Stimulated activated CD8-positive, alpha-beta memory T cell treated with anti-CD3 and anti-CD28 coated beads, Interleukin-7, amount 100 ng/mL, for 4 hours (primary cell): ENCODE measurements at regions not wholly inside any gene's neighbourhood (a gene's known extent, or its start where the extent isn't known, plus 50 kb on each side); places are given as distances from the start of the nearest gene placed in this dataset.
"Not testable (repeated sequence)": the region's sequence is repeated elsewhere in the genome, so short reads cannot be mapped to it uniquely, and the experiment has no call there.

Experiments
- DNase-seq, 2 donors: peaks; one replicate each; pipeline ENCODE4 v3.0.0-alpha.2; 2020; ENCODE audit warnings: low read depth in 2 of 2

- no peak for DNase-seq
Observed at GRCh38 chr1:96865731-96866685, 144.4 kb downstream of the PTBP2 start.

GRCh38 chr1:96872757-96873156, 151.2 kb downstream of the PTBP2 start:
- DNase-seq: no peak

DNA sequence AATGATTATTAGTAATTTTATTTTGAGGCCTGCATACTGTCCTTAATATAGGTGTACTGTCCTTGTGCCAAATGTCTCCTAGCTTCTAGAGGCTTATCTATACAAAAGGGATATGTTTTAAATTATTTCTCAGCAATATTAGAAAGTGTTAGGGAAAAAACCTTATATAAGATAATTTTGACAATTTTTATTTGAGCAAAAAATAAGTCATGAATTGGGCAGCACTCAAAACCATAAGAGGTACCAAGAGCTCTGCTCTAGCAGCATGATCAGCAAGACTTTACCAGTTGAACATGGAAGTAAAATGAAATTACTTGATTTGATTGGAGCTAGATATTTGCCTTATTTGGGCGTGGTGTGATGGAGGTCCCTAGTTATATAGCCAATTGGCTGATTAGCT, 157.1 kb downstream of the PTBP2 start:
- no peak for DNase-seq

DNA sequence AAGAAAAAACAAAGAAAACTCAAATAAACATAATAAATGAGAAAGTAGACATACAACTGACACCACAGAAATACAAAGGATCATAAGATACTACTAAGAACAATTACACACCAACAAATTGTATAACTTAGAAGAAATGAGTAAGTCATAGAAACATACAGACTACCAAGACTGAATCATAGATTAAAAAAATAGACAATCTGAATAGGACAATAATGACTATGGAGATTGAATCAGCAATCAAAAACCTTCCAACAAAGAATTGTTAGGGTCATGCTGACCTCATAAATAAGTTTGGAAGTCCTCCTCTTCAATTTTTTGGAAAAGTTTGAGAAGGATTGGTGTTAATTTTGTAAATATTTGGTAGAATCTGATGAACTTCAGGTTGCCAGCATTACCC, 159.0 kb downstream of the PTBP2 start:
- DNase-seq: no peak

- DNase-seq: no peak
Observed at GRCh38 chr1:96882096-96882495, 160.5 kb downstream of the PTBP2 start.

- no peak for DNase-seq
Observed at GRCh38 chr1:96886474-96886873, 164.9 kb downstream of the PTBP2 start.

GRCh38 chr1:96887501-96887900, 165.9 kb downstream of the PTBP2 start:
- no peak for DNase-seq

DNA sequence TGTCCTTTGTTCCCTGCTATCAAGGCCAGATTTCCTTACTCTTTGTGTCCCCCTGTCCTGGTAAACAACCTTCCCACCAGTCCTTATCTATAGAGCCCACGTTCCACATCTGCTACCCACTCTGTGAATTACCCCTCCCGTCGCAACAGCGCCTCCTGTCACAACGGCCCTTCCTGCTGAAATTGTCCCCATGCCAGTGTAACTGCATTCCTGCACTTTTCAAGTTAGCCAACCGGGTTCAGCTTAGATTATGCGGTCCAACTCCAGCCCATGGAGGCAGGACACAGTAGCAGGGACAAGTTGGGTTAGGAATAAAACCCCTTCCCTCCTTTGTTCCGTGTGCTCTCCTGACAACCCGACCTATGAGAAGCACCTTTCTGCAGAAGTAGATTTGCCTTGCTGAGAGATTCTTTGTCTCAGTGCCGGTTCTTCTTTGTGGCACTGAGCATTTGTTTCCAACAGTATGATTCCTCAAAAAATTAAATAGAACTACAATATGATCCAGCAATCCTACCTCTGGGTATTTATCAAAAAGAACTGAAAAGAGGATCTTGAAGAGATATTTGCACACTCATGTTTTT, 180.3 kb downstream of the PTBP2 start:
- DNase-seq: no peak

GRCh38 chr1:96912248-96912647, 190.7 kb downstream of the PTBP2 start:
- DNase-seq: no peak

DNA sequence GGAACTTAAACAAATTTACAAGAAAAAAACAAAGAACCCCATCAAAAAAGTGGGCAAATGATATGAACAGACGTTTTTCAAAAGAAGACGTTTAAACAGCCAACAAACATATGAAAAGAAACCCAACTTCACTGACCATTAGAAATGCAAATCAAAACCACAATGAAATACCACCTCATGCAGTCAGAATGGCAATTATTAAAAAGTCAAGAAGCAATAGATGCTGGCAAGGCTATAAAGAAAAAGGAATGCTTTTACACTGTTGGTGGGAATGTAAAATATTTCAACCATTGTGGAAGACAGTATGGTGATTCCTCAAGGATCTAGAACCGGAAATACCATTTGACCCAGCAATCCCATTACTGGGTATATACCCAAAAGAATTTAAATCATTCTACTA, 194.1 kb downstream of the PTBP2 start:
- not testable (repeated sequence) for DNase-seq

- DNase-seq: no peak
Observed at GRCh38 chr1:96918406-96918805, 196.8 kb downstream of the PTBP2 start.

DNA sequence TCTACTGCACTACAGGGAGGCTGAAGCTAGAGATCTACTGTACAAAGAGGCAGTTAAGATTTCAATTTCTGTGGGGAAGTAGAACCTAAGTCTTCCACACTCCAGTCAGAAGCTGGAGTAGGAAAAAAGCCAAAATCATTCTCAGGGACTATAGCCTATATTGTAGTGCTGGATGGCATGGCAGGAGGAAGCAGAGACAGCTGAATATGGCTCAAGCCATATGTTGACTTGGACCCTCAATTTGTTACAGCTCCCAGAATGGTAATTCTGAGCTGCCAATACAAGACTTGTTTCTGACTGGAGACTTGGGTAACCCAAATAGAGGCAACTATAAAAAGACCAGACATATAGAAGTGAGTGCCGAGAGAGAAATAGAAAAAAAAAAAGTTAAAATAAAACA, 200.6 kb downstream of the PTBP2 start:
- DNase-seq: no peak

GRCh38 chr1:96923753-96924152, 202.2 kb downstream of the PTBP2 start:
- DNase-seq: no peak

DNA sequence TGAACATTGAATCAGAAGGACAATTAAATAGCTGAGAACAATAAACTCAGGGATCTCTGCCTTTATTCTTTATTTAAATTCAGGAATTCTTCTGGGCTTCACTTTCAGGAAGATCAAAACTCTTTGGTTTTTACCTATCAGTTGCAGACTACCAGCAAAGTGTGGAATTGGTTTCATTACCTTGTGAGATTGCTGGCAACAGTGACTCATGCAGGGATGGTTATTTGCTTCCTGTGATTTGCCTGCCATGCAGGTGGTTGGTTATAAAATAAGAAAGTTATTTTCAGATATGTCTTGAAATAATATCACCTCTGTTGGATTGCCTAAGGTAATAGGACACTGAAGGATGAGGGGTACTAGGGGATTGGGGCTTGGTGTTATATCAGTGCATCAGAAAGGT, 204.6 kb downstream of the PTBP2 start:
- no peak for DNase-seq

DNA sequence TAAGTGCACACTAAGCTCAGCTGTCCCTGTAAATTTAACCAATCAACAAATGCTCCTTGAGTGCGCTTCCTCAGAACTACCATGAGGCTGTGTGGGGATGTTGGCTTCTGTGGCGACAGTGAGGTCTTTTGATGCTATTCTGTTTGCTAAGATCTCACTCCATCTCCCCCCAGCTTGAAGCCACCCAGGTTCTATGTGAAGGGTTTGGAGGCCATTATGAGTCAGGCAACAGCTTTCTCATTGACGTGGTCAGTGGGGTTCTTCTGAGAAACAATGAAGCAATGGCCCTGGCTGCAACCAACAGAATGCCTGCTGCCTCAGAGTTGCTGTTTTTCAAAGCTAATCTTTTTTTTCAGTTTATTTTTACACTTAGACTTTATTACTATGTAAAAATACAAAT, 205.5 kb downstream of the PTBP2 start:
- no peak for DNase-seq

- DNase-seq: no peak
Observed at GRCh38 chr1:96931136-96931535, 209.6 kb downstream of the PTBP2 start.

- no peak for DNase-seq
Observed at GRCh38 chr1:96934282-96934681, 212.7 kb downstream of the PTBP2 start.

GRCh38 chr1:96944432-96945092, 223.0 kb downstream of the PTBP2 start:
- no peak for DNase-seq

DNA sequence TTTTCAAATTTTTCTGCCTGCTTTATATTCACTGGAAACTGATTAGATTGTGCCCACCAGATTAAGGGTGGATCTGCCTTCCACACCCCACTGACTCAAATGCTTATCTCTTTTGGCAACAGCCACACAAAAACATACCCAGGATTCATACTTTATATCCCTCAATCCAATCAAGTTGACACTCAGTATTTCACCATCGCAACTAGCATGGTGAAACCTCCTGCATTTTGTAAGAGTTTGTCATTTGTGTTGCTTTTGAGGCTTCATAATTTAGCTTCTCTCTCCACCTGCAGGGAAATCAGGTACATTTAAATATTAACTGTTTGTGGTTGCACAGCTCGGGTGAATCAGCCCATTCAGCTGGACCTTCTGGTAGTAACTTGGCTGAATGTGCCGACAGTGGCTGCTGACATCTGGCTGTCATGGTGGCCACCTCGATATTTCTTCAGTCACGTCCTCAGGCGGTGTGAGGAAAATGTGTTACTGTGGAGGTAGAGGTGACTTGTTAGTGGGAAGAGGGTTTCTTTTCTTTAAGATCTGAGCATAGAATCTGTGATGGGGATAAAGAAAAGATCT, 224.0 kb downstream of the PTBP2 start:
- DNase-seq: no peak

DNA sequence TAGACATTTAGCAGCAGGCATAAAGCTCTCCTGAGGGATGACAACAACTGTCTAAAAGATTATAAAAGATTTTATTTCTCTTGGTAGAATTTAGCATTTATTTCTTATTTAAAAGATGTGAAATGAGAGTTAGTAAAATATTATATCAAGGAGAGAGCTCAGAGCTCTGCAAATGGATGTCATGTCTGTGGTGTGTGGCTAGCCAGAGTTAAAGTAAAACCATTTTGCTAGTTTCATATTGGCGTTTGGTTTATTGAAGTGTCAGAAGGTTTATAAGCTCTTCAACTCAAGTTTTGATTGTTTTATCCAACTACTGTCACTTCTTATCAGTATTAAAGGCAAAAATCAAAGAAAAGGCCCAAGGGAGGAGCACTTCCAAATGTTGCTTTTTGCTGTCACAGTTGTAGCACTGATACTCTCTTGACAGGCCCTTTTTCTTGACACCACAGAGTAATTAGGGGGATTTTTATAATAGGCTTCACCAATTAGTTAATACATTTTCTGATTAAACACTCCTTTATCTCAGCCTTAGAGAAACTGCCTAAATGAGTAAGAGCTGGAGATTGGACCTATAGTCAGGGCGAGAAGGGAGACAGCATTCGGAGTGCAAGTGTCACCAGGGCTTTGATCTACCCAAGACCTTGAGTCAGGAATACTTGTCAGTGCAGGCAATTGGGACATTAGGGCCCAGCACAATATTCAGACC, 233.9 kb downstream of the PTBP2 start:
- no peak for DNase-seq

- no peak for DNase-seq
Observed at GRCh38 chr1:96962216-96962615, 240.6 kb downstream of the PTBP2 start.

DNA sequence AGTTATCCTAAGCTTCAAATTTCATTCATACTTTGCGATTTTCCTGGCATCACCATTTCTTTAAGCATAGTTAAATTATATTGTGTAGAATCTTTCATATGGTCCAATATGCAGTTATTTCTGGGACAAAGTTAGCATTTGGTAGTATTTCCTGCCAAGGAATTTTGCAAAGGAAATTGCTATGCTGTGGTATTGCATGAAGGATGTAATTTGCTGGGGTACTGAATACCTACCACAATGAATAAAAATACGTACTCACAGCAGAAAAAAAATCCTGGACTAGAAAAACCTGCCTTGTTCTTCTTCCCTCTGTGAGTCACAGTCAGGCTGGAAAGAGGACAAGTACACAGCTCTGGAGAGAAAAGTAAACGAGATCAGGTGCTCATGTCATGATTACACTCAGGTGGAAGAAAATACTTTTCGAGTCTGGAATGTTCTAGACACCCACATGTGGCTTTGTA, 241.2 kb downstream of the PTBP2 start:
- no peak for DNase-seq
